SKM-1 treated with dmso at 0.1 percent for 144 hours (cell line): ENCODE measurements at regions not wholly inside any gene's neighbourhood (a gene's known extent, or its start where the extent isn't known, plus 50 kb on each side); places are given as distances from the start of the nearest gene placed in this dataset.

Source experiments
- DNase-seq: peaks from one replicate; lab custom pipeline; 2025; ENCODE audit not compliant: unreplicated experiment; lab: John Stamatoyannopoulos, UW

DNA sequence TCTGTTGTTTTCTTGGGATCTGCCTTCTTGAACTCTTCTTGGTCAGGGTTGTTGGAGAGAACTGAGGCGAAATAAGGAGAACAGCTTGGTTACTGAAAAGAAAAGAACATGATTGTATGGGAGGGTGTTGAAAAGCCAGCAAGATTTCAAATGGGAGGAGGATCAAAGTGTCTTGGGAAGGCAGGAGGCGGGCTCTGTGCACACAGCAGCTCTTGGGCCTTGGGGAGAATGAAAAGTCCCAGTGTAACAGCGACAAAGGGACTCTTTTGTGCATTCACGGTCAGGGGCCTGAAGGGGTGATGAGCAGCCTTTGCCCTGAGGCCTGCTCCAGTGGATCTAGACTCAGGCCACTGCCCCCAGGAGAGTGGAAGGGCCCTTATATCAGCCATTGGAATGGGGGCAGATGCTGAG lies 135.4 kb downstream of the ADAMTS15 start:
- peak; percentile 9 for DNase-seq

DNA sequence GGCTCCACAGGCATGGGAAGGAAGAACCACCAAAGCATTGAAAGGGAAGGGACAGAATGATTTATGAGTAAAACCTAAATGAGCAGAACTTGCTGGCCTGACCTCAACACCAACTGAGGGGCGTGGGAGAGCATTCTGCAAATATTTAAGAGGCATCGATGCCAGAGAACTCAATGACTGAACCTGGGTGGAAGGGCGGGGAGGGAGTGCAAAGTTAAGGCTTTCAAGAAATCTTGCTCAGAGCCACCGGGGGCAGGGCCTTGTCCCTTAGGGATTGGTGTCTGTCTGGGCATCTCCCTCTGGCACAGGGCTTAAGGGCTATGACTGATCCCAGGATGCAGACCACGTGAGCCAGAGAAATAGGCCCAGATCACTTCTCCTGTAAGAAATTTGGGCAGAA lies 137.1 kb downstream of the ADAMTS15 start:
- no peak for DNase-seq

DNA sequence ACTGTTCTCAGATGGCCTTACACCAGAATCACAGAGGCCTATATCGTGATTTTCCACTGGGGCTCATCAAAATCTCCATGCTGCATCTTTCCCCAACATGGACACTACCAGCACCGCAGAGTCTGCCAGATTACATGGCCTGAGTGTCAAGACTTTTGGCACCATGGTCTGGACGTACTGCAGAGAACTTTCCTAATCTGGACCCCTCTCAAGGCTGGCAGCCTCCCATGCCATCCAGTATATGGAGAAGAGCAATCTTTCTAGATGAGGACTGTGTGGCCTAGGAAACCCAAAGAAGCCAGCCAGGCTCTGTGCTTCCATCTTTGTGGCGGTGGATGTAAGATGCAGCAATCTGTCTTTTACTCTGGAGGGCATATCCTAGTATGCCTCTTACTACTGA lies 139.2 kb downstream of the ADAMTS15 start:
- no peak for DNase-seq

DNA sequence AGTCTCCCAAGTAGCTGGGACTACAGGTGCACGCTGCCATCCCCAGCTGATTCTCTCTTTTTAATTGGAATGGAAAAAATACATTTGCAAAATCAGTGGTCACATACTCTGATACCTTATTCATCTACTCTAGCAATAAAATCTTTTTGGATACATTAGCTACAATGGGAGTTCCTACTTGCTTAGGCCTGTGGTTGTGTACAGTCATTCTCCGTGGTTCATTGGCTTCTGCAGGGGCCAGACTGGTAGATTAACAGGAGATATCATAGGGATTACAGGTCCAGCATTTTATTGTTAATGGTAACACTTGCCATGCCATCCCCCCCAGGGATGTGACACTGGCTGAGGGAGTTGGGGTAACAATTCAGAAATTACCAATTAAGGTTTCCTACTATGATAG lies 140.0 kb downstream of the ADAMTS15 start:
- DNase-seq = no peak

DNA sequence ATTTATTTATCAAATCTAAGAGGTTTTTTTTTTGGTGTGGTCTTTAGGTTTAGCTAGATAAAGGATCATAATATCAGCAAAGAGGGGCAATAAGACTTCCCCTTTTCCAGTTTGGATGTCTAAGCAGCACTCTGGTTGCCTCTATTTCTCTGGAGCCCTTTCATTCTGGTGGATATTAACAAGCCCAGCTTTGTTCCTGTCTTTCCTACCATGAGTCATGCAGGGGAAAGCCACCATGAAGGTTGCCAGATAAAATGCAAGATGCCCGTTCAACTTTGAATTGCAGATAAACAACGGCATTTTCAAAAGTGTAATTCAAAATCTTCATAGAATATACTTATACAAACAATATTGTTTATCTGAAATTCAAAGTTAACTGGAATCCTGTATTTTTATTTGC lies 143.6 kb downstream of the ADAMTS15 start:
- DNase-seq = no peak

DNA sequence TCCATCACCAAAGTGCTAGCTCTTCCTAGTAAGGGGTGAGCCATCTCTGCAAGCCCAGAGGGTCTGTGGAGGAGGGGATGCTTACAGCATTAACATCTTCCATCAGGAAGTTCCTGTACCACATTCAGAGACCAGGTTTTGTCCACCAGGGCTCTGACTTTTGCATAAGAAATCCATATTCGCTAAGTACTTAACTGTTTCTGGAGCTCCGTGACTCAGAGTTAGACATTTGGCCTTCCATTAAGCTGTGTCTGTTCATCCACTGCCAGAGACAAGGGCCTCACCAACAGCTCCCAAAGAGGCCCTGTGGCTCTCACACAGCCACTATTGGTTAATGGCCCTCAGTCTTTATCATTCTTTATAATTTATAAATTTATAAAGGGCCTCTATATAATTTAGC lies 144.6 kb downstream of the ADAMTS15 start:
- no peak for DNase-seq

DNA sequence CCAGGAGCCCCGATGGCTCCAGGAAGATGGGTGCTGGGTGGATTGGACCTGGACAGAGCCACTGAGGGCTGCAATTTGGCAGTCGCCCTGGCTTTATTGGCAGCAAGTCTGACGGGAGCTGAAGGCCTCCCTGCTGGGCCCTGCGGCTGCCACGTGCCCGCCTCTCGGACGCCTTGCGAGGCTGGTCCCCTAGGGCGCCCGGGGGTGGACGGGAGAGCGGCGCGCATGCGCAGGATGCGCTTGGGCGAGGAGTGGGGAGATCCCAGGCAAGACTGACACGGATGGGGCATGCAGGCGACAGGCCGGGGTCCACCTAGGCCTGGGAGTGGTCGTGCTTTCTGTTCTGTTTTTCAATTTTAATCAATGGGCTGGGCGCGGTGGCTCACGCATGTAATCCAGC lies 150.0 kb downstream of the ADAMTS15 start:
- DNase-seq = no peak

DNA sequence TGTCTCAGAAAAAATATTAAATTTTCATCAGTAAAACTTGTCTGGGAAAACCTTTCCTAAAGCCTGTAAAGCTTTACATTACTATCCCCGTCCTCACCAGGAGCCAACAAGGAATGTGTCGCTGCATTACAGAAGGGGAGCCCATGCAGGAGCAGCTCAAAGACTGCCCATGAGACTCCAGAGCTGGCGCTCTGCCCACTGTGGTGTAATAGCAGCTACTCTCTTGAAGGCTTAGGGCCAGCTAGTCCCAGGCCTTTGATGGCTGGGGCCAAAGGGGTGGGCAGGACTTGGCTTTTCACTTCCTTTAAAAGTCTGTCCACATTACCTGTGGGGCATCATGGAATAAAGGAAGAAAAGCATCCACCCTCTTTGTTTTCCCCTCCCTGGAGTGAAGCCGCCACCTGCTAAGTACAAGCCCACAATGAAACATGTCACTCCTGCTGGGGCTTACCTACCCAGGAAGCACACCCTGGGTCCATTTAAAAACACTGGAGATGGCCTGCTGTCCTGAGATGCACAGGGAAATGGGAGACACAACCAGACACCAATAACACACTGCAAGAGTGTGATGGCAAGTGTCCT lies 150.7 kb downstream of the ADAMTS15 start:
- DNase-seq = no peak

DNA sequence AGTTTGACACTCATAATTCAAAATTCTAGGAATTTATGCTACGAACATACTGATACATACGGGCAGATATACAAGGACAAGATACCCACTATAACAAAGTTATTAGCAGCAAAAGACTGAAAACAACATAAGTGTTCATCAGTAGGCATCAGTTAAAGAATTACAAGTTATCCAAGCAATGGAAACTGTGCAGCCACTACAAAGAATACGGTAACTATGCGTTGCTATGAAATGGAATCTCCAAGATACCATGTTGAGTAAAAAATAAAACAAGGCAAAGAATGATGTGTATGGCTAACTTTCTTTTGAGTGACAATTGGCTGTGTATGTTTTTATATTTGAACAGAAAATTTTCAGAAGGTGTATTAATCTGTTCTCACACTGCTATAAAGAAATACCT lies 151.7 kb downstream of the ADAMTS15 start:
- no peak for DNase-seq

DNA sequence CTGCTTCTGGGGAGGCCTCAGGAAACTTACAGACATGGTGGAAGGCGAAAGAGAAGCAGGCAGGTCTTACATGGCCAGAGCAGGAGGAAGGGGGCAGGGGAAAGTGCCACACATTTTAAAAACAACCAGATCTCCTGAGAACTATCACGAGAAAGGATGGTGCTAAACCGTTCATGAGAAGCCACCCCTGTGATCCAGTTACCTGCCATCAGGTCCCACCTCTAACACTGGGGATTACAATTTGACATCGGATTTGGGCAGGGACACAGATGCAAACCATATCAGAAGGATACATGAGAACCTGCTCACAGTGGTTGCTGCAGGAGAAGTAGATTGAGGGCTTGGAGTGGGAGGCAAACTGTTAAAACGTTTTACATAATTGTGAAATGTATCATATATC lies 152.2 kb downstream of the ADAMTS15 start:
- no peak for DNase-seq

DNA sequence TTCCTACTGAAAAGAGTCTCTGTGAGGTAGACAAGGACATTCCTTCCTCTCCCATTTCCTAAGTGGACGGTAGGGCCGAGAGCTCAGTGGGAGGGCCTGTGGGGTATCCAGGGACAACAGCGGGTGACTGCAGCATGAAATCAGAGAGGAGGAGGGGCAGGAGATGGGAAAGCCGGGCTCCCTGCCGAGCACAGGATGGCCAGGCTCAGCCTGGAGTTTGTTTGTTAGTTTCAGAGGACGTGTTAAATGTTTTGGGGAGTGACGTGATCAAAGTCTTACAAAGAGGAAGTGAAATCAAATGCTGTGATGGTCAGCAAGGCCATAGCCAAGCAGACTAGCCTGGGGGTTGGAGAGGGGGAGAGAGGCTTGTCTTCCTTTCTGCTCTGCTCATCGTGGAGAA lies 152.7 kb downstream of the ADAMTS15 start:
- DNase-seq = no peak

DNA sequence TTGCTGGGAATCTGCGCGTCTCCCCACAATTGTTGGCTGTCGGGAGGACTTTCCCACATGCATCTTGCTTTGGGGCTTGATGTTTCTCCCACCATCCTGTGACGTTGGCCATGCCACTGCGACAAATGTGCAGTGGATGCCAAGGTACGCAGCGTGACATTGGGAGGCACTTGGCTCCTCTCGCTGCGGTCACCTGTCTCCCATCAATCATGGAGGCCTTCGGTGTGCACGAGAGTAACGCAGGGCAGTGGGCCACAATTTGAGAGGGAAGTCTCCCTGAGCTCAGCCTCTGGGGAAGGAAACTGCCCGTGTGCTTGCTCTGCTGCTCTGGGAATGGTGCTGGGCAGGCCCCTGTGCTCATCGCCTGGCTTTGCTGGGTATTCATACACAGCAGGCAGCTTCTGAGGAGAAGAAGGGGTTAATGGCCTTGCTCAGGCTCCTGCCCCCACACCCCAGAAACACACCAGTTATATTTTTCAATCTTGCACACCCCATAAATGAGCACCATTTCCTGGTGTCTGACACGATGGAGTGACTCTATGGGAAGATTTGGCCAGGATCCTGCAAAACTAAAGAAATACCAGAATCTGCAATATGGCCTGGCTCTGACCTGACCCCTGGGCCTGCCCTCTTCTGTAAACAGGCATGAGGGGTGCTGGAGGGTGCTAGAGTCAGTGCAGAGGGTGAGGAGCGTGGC lies 153.5 kb downstream of the ADAMTS15 start:
- DNase-seq = no peak

DNA sequence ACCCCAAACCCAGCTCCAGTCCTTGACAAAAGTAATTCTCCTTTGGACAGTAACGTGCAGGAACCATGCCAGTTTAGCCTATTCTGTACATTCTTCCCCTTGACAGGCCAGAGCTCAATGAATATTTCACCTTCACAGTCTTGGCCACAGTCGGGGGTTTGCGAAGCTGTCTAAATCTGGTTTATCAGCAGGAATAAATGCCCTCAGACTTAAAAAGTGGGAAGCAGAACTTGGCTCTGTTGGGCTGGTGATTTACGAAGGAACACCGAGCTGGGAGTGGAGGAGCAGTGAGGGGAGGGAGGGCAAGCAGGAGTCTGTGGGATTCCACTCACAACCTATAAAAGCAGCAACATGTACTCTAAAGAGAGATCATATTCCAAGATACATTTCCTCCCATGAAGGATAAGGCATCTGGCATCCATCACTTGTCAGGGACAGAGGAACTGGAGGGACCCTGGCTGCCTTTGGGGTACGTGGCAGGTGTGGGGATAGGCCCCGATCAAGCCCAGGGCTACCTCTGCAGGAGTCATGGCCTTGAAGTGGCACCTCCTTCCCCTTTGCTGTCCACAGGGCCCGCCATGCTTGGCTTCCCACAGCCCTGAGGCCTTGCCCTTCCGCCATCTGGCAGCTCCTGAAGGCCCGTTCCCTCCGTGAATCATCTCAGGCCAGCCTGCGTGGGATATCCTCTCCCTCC lies 154.3 kb downstream of the ADAMTS15 start:
- DNase-seq = no peak

DNA sequence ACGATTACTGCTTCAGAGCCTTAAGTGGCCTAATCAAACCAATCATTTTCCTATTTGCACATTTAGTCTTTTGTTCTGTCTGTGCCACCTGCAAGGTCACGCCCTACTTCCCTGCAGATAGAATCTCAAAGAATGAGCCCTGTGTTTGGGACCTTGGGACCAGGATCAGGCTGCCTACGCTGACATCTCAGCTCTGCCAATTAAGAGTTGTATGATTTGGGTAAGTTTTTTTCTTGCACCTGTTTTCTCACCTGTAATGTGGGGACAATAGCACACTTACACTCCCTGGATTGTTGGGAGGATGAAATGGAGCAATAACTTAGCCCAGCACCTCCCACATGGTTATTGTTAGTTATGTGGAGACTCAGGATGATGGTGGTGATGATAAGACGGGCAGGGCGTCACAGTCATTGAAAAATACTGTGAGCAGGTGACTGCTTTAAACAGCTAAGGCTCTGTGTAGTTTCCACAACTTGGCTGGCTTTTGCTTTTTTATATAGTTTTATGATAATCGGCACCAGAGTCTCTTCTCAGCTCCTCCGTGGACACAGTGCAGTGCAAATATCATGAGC lies 155.0 kb downstream of the ADAMTS15 start:
- DNase-seq = no peak

DNA sequence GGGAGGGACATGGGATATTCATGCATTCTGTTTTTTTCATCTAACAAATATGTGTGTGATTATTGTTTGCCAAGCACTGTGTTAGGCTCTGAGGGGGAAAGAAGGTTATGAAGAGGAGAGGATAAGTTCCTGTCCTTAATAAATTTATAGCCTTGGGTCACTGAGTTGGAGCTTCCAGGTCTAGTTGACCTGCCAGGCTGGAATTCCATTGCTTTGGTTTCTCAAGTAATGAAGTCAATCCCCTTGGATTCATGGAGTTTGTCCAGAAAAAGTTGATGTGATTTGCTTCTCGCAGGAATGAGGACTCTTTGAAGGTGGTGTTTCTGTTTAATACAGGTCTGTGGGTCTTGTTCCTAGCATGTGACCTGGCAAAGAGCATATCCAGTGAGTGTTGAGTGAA lies 156.2 kb downstream of the ADAMTS15 start:
- DNase-seq = no peak

DNA sequence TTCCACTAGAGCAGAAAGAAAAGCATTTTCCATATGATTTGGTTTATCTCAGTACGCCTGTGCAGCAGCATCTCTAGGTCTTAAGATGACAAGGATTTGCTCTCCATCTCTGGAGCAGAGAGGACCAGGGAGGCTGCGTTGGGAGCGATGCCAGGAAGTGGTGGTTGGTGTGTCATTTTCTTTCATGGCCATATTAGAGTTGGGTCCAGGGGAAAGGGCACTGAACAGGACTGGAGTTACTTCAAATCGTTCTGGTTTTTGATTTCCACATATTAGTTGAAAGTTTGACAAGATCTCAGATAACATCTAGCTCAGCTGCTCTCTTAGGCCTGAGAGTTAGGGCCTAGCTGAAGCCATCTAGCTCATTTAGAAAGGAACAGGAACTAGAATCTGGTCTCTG lies 157.7 kb downstream of the ADAMTS15 start:
- DNase-seq = no peak

DNA sequence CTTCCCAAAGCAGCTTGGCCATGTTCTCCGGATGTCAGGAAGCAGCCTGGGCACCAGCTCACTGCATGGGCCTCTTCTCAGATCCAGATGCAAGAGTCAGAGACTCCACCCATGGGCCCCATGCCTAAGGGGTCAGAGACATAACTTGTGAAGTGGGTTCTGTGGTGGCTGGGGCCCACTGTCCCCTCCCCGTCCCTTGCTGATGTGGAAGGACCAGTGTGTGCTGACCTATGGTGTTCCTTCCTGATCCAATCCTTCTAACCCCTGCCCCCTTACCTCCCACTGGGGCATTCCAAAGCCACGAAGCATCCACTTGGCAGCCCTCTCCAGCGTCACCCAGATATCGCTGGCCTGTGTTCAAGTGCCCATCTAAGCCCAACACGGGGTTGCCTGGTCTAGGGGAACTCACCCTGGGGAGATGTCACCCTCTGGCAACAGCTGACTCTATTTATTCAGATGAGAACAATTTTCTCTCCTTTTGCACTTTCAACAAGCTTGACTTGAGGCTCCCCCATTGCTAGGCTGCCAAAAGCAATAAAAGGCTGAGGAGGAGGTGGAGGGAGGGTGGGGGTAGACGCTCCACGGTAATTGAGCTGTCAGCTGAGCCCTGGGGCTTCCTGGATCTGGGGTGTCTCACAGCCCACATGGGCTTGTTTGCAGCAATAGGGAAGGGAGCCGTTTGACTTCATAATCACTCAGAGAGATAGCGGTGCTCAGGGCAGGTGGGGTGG lies 158.5 kb downstream of the ADAMTS15 start:
- no peak for DNase-seq

DNA sequence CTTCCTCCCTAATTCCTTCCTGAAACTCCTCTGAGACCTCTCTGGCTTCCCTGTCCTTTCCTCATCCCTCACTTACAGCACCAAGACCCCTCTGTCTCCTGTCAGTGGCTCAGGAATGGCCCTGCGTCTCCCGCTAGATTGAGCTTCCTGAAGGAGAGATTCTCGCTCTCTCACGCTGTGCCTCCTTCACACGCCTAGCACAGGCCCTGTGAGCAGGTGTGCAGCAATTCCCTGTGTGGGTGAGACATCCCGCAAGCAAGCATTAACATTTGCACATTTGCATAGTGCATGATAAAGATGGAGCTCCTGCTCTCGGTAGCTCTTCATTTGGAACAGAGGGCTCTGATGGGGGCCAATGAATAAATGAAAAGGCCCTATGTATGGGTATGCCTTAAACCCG lies 159.8 kb downstream of the ADAMTS15 start:
- DNase-seq = no peak

DNA sequence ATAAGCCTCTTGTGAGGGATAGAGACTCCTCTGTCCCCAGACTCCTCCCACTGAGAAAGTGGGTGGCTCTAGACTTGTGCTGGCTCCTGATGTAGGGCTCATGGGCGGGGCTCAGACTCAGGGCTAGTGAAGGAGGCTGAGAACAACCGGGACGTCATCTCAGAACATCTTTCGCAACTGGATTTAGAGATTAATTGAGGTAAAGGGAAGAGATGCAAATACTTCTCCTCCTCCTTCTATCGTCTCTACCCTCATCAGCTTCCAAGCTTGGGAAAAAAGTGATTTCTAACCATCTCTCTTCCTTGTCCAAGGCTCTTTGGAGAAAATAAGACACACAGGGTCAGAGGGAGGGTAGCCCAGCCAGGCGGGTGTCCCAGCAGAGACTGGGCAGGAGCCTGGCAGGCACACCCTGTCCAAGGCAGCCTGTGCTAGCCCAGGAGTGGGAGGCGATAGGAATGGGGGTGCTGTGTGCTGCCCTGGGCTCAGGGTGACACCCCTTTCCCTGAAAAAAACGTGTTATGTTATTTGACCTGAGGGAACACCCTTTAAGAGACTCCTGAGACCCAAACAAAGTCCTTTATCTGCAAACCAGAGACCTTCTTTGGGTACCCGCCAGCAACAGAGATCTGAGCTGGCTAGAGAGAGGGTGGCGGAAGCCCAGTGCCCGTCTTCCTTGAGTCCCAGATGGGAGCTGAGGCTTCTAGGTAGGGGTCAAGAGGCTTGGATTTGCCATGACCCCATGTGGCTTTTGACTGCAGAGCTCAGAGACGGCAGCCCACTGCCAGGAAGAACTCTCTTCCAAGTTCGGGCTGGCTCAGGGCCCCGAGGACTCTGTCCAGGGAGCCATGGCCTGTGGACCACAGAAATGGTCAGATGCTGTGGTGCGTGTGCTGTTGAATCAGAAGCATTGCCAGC lies 160.9 kb downstream of the ADAMTS15 start:
- no peak for DNase-seq

DNA sequence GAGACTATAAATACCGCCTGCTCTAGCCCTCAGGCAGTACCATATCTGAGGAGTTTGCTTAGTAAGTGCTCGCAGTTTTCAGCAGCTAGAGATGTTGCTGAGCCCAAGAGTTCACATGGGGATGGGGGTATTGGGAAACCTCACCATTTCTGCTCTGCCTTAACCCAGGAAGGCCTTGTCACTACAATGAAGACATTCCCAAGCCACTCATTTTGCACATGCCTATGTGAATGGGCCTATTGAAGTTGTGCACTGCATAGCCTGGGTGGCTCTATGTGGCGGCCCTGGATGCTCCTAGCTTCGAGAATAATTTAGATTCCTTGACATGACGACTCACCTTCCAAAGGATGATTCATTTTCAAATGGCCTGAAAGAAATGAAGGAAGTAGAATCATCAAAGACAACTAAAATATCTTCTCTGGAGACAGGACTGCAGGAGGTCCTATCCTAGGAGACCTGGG lies 163.4 kb downstream of the ADAMTS15 start:
- DNase-seq = no peak
